Suprapubic skin (tissue), 4 donors: ENCODE measurements at regions not wholly inside any gene's neighbourhood (a gene's known extent, or its start where the extent isn't known, plus 50 kb on each side); places are given as distances from the start of the nearest gene placed in this dataset.

Experiments used
- CTCF ChIP-seq, 2 donors: fragments of 200-600 bp in 1 of 2; fragments of 450-650 bp in 1 of 2; sonication (generic) in 1 of 2; IDR thresholded peaks; one replicate each; pipeline ENCODE4 v1.5.1; 2016 to 2019; ENCODE audit warnings: antibody characterized with exemption in 2 of 2, mild to moderate bottlenecking in 1 of 2, moderate library complexity in 1 of 2
- POLR2A ChIP-seq, 2 donors: fragments of 450-650 bp; IDR thresholded peaks; one replicate each; pipeline ENCODE4 v1.6.1; 2017; ENCODE audit warnings: antibody characterized with exemption in 2 of 2, mild to moderate bottlenecking in 2 of 2, moderate library complexity in 2 of 2
- POLR2AphosphoS5 ChIP-seq, 3 donors: sonication (generic); formaldehyde crosslinking; IDR thresholded peaks; one replicate each; pipeline ENCODE4 v1.6.1; 2017; ENCODE audit warnings: antibody characterized with exemption in 3 of 3

GRCh38 chr12:62113366-62114011 lies 146.7 kb upstream of the USP15 start:
- TF ChIP-seq CTCF (IDR thresholded peaks at IDR 0.05) (no peak), POLR2A (IDR thresholded peaks at IDR 0.05) (no peak), POLR2AphosphoS5 (IDR thresholded peaks at IDR 0.05) (no peak)
